ENCODE measurements at regions not wholly inside any gene's neighbourhood (a gene's known extent, or its start where the extent isn't known, plus 50 kb on each side); places are given as distances from the start of the nearest gene placed in this dataset.

DNA sequence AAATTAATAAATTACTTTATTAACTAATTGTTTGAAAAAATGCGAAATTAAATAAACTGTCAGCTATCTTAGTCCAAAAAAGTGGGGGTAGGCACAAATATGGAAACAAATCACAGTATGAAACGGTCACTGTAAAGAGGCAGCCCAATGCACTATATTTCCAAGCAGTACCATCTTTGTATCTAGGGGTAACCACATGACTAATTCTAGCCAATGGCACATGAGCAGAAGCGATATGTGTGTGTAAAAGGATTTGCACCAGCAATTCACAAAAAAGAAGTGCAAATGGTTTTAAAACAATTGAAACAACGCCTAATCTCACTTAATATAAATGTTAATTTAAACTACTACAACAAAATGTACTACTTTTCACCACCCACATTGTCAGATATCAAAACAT, 129.5 kb upstream of the PRNP start:
- no peak for DNase-seq

DNA sequence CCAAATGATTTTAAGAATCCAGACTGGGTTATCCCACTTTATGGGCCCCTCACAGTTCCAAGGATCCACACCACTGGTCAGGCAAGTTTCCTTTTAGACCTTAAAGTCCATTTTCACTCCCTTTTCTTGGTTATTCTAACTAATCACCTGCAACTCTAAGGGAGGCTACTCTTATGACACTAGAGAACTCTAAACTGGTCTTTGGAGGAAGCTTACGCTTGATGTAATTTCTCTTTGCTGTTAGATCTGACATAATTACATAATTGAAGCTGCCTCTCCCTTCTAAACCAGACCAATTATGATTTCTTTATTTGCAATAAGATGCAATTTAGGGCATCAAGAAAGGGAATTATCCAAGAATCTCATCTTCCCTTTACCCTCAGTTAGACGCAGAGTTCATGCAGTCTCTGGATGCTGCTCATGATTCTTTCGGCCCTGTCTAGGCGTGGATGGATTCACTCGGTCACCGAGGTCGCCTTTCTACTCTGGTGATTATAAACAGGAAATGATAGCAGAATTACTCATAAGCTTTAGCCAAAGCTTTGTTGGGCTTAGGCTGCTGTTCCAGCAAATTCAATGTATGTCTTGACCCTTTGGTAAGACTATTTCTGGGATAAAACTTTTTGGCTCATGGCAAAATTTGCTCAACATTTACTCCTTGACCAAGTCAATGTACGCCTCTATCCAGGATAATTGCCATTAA, 130.9 kb upstream of the PRNP start:
- DNase-seq: no peak

GRCh38 chr20:4554346-4554745, 131.9 kb upstream of the PRNP start:
- no peak for DNase-seq

DNA sequence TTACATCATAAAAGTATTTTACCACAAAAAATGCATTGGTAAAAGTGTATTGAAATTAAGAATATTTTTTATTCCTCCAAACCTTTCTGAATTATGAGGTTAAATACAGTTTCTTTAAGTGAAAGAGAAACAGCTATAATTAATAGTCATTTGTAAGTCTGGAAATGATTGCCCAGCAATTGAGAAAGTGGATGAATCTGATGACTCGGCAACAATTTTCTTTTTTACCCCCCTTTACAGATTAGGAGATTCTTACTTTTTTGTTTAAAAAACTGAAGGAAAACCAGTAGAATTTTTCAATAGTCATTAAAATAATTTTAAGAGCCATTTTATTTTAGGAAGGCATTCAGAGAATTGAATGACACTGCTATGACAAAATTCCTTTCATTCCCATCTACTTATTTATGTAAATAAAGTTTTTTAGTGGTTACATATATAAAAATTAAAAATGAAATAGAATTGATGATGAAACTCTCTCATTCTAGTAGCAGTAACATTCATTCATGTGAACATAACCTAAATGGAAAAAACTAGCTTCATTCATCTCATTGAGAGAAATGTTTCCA, 134.1 kb upstream of the PRNP start:
- no peak for DNase-seq

- no peak for DNase-seq
Measured at GRCh38 chr20:4550740-4551139, 135.5 kb upstream of the PRNP start.

DNA sequence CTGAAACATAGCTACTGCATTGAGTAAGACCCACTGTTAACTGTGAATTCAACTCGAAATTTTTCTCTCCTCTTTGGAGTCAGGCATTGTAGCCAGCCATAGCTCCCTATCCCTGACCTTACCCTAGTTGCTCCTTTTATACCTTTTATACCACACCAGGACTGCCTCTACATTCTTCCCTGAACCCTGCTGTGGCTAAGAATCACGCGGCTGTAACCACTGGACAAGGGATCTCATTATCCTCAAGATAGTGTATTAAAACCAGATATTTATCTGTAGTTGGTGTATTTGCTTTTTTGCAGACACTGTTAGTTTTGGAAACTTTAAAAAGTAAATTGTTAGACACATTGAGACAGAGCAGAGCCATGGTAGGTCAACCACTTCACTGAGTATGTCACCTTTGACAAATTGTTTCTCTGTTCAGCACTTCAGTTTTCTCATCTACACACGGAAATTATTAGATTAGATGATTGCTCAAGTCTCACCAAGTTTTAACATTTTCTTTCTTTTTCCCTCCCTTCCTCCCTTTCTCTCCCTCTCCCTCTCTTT, 136.5 kb upstream of the PRNP start:
- DNase-seq: no peak

DNA sequence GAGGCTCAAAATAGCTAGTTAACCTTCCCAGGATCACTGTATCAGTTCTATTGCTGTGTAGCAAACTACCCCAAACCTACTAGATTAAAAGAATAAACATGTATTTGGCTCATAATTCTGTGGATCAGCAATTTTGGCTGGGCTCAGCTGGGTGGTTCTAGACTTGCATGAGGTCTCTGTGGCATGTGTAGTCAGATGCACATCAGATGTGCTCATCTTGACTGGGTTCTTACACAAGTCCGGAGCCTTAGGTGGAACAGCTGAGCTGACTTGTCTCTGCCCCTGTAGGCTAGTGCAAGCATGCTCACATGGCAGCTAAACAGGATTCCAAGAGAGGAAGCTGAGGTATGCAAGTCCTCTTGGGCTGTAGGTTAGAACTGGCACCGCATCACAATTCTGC, 137.7 kb upstream of the PRNP start:
- DNase-seq: no peak

DNA sequence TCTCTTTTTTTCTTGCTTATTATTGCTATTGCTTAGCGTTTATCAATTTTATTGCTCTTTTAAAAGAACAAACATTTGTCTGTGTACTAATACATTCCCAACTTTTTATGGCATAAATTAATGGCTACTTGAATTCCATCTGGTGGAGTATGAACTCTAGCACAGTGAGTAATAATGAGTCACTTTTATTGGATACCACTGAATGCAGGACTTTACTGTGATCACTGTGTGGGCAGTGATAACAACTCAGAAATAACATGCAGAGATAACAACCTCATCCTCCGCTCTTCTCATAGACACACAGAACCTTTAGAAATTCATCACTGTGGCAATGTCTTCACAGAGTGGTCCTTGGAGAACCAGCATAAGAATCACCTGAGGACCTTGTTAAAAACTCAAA, 139.5 kb upstream of the PRNP start:
- no peak for DNase-seq

GRCh38 chr20:4546342-4546741, 139.9 kb upstream of the PRNP start:
- DNase-seq: no peak

- no peak for DNase-seq
Measured at GRCh38 chr20:4545526-4545925, 140.7 kb upstream of the PRNP start.

GRCh38 chr20:4544765-4545164, 141.5 kb upstream of the PRNP start:
- DNase-seq: no peak

DNA sequence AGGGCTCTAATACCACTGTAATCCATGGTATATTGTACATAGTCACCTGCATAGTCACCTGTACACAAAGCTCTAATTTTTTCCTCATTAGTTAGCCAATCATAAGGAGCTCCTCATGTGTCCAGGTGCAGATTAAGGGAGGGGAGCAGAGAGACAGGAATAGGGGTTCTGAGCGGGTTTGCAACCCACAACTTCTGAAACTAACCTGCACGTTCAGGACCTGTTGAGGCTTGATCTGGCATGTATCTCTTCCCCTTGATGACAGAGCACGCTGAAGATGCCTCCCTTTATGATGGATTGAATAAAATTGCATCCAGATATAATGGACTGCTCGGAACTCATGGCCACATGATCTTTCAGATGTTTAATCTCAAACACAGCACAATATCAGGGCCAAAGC, 144.0 kb upstream of the PRNP start:
- no peak for DNase-seq

DNA sequence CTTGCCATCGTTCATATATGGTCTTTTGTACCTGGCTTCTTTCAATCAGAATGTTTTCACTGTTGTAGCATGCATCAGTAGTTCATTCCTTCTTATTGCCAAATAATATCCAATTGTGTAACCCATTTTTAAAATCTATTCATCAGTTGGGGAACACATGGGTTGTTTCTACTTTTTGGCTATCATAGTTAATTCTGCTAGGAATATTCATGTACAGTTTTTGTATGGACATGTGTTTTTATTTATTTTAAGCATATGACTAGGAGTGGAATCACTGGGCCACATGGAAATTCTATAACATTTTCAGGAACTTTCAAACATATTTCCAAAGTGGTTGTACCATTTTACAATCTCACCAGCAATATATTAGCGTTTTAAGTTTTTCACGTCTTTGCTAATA, 151.9 kb upstream of the PRNP start:
- DNase-seq: no peak

GRCh38 chr20:4533368-4534133, 152.7 kb upstream of the PRNP start:
- DNase-seq: no peak

GRCh38 chr20:4532772-4533171, 153.5 kb upstream of the PRNP start:
- no peak for DNase-seq

- no peak for DNase-seq
Measured at GRCh38 chr20:4524792-4525191, 161.5 kb upstream of the PRNP start.

DNA sequence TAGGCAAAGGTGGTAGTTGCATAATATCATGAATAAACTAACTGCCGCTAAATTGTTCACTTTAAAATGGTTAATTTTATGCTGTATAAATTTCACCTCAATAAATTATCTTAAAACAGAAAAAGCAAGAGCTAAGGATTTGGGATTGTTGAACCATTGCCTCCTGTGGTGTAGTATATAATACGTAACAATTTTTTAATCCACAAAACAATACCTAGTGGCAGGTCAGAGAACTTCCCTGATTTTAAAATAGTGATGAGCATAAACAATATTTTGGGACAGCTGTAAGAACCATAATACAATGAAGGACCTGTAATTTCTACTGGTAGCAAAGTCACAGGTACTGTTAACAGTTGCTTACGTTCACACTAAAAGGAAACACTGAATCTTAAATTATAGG, 161.9 kb upstream of the PRNP start:
- no peak for DNase-seq

GRCh38 chr20:4522310-4522709, 163.9 kb upstream of the PRNP start:
- no peak for DNase-seq

- no peak for DNase-seq
Measured at GRCh38 chr20:4521170-4521968, 164.9 kb upstream of the PRNP start.

DNA sequence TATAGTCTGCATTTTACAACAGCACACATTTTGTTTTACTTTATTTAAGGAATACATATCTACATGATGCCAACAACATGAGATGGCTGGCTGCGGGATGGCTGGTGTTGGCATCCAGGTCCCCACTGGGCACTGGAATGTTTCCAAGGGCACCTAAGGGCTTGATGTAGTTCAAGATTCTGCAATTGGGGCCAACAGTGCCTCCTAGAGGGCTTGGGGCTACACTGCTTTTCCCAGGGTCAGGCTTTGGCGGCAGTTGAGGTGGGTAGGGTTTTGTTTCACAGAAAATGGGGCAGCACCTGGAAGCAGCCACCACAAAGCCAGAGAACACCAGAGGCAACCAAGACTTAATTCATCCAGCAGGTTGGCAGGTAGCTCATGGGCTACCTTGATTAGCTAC, 166.7 kb upstream of the PRNP start:
- DNase-seq: no peak

DNA sequence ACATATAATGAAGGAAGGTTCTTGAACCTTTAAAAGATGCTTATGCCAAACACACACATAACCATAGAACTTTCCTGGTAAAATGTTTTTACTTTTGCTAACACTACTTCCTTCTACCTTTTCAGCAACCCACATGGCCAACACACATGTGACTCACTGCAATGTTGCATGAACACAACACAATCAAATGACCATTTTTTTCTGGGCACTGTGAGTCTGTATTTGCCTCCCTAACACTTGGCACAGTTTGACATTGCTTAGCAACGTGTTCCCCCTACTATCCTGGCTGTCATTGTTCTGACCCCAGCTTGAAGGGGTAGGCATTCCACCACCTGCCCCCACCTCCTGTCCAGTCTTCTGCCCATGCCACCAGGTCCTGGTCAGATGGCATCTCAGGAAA, 169.4 kb upstream of the PRNP start:
- DNase-seq: no peak

GRCh38 chr20:4513720-4514119, 172.5 kb upstream of the PRNP start:
- DNase-seq: no peak

DNA sequence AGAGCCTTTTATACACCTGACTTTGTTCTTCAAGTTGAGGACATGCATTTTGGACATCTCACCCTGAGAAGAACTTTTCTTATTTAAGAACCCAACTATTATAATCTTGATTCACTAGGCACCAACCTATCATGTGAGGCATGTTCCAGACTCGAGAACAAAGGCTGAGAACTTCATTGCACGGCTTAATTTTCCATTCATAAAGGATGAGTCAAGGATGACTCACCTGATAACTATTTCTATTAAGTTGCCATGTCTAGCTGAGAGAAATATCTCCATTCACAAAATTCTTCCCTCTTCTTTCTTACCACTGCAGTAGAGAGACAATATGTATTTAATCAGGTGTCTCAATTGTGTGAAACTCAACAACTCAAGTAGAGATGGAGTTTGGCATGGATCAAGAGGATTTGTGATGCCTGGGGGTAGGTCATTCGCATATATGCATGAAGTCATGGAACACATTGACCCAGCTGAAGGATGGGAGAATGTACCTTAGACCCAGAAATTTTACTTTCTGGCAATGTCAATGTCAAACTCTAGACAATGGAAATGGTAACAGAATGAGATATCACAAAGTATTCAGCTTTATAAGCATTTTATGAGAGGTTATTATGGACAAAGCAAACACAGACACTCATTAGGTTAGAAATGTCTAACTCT, 173.2 kb upstream of the PRNP start:
- DNase-seq: no peak
